ENCODE measurements at regions not wholly inside any gene's neighbourhood (a gene's known extent, or its start where the extent isn't known, plus 50 kb on each side); places are given as distances from the start of the nearest gene placed in this dataset.

DNA sequence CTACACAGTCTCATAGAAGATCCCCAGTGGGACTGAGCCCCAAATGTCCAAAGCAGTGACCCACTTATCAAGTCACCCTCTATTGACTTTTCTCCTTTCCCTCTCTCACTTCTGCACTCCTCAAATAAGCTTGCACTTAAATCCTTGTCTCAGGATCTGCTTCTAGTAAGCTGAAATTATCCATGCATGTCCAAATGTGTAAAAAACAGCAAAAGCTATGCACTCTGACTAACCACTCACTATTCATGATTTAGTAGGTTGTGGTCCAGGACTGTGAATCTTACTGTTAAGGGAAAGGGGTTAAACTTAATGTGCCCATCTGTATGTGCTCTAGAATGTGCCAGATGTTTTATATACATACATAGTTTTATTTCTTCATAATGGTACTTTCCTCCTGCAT, 115.4 kb downstream of the SCG2 start:
- TF ChIP-seq, protein P1, sequence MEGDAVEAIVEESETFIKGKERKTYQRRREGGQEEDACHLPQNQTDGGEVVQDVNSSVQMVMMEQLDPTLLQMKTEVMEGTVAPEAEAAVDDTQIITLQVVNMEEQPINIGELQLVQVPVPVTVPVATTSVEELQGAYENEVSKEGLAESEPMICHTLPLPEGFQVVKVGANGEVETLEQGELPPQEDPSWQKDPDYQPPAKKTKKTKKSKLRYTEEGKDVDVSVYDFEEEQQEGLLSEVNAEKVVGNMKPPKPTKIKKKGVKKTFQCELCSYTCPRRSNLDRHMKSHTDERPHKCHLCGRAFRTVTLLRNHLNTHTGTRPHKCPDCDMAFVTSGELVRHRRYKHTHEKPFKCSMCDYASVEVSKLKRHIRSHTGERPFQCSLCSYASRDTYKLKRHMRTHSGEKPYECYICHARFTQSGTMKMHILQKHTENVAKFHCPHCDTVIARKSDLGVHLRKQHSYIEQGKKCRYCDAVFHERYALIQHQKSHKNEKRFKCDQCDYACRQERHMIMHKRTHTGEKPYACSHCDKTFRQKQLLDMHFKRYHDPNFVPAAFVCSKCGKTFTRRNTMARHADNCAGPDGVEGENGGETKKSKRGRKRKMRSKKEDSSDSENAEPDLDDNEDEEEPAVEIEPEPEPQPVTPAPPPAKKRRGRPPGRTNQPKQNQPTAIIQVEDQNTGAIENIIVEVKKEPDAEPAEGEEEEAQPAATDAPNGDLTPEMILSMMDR (conservative IDR thresholded peaks at IDR 0.05 in 1 of 2, IDR thresholded peaks at IDR 0.05 in 1 of 2; ENCODE audit: extremely low read depth in 1 of 2, insufficient read depth in 1 of 2, low read depth in 1 of 2, low read length in 2 of 2), result no peak
- no peak for TF ChIP-seq EZH2 (IDR thresholded peaks at IDR 0.05; ENCODE audit: borderline replicate concordance, low read length)

Measured in mammary epithelial cell (primary cell).